ENCODE measurements at regions not wholly inside any gene's neighbourhood (a gene's known extent, or its start where the extent isn't known, plus 50 kb on each side); places are given as distances from the start of the nearest gene placed in this dataset.
"Not testable (repeated sequence)": the region's sequence is repeated elsewhere in the genome, so short reads cannot be mapped to it uniquely, and the experiment has no call there.

DNA sequence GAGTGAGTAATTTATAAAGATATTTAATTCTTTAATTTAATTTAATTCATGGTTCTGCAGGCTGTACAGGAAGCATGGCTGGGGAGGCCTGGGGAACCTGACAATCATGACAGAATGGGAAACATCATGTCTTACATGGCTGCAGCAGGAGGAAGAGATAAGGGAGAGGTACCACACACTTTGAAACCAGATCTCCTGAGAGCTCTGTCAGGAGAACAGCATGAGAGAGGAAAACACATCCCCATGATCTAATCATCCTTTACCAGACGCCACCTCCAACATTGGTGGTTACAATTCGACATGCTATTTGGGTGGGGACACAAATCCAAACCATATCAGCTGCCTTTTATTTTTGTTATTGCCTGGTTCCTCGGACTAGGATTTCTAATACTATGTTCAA, 928.6 kb downstream of the TMEM121 start:
- H3K27ac Mint-ChIP-seq = no peak overlapping the region
- intact Hi-C loops (cut with micrococcal nuclease) = no loop called here
- CTCF ChIA-PET = interaction anchor here (0.7 to 1.1 kb wide), 3 partner anchors 38 to 79 kb away, joined by 3 read pairs; no protein-coding TSS in a partner anchor
- POLR2A ChIA-PET = no interaction called here
- DNase-seq = no peak
- H3K36me3 Mint-ChIP-seq = no peaks in the 10 kb centered on the region
- peaks cover 3% of the 10 kb centered on the region for H3K4me1 Mint-ChIP-seq (ENCODE audit: low read depth)
- no peak overlapping the region for H3K4me3 Mint-ChIP-seq
- H3K9me3 Mint-ChIP-seq = no peaks in the 10 kb centered on the region
- peaks cover 14% of the 10 kb centered on the region for H3K27me3 Mint-ChIP-seq

DNA sequence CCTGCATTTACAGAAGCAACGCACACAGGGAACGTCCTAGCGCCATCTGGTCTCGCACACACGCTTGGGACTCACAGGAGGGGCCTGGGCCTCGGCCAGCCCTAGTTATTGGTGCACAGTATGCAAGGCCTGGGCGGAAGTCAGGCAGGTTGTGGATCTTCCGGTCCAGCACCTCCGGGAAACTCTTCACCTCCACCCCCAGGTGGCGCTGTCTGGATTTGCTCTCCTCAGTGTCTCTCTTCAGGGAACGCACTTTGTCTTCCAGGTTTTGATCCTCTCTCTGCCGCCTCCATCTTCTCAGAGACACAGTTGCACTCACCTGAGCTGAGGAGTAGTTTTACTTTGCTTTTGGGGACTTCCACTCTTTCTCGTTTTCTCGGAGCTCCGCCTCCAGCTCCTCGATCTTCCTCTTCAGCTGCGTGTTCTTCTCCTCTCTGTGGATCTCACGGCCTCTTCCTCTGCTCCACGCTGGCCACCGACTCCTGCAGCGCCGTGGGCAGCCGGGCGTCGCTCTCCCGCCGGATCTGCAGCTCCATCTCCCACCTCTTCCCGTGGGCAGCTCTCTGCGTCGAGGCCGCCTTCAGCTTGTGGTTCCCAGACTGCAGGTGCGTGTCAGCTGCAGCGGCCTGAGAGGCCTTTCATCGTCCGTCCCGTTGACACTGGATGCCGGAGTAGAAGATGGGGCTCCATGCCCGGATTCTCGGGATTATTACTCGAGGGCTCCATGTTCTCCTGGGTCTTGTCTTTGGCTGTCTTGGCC, 933.8 kb downstream of the TMEM121 start:
- intact Hi-C loops (cut with micrococcal nuclease) = loop anchor here (1.0 kb wide), 1 partner anchor 58 kb away; no protein-coding TSS in a partner anchor
- H3K4me1 Mint-ChIP-seq (ENCODE audit: low read depth) = peaks cover 5% of the 10 kb centered on the region
- CTCF ChIA-PET = interaction anchor here (0.6 to 2.9 kb wide), 25 partner anchors 9 to 105 kb away, joined by 3 to 24 read pairs (median 5); no protein-coding TSS in a partner anchor
- DNase-seq = peak; percentile 82
- no peaks in the 10 kb centered on the region for H3K9me3 Mint-ChIP-seq
- no peak overlapping the region for H3K4me3 Mint-ChIP-seq
- H3K27ac Mint-ChIP-seq = peak overlapping the region; percentile 18
- H3K36me3 Mint-ChIP-seq = no peaks in the 10 kb centered on the region
- POLR2A ChIA-PET = no interaction called here
- H3K27me3 Mint-ChIP-seq = peaks cover 12% of the 10 kb centered on the region

DNA sequence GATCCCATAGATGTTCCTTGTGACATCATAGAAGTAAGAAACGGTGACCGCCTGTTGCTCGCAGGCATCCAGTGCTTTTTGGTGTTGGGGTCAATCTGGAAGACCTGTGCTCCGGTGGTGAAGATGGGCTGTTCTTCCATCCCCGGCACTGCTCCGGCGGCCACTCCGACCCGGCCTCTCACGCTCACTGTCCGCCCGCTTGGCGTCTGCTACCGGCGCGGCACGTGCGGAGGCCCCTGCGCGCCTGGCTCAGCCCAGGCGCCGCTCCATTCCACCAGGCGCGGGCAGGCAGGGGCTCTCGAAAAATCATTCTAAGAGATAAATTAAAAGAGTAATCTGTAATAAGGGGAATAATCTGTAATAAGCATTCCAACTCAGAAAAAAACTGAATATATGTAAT, 934.5 kb downstream of the TMEM121 start:
- POLR2A ChIA-PET = no interaction called here
- DNase-seq = no peak
- Mint-ChIP-seq H3K27me3 (peaks cover 8% of the 10 kb centered on the region), H3K4me3 (no peak overlapping the region), H3K27ac (no peak overlapping the region), H3K9me3 (no peaks in the 10 kb centered on the region), H3K4me1 (ENCODE audit: low read depth) (peaks cover 5% of the 10 kb centered on the region), H3K36me3 (no peaks in the 10 kb centered on the region)
- CTCF ChIA-PET = interaction anchor here (0.7 to 2.9 kb wide), 22 partner anchors 9 to 153 kb away, joined by 3 to 24 read pairs (median 5); no protein-coding TSS in a partner anchor
- intact Hi-C loops (cut with micrococcal nuclease) = loop anchor here (1.0 kb wide), 1 partner anchor 57 kb away; no protein-coding TSS in a partner anchor

DNA sequence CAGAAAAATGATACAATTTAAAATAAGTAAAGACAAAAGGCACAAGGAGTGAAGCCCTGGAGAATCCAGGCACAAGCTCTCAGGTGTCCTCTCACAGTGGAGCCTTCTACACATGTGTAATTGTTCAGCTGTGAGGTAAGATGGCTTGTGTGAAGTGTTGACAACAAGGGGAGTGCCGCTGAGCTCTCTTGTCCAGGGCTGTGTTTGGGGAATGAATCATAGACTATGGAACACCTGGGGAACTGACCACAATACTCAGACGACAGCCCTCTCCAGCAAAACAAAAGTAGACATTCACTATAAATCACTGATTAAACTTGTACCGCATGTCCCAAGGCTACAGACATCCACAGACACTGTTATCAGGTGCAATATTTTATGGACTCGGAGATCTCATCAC, 940.1 kb downstream of the TMEM121 start:
- H3K27ac Mint-ChIP-seq; H3K4me3 Mint-ChIP-seq; DNase-seq; H3K27me3 Mint-ChIP-seq; H3K4me1 Mint-ChIP-seq (ENCODE audit: low read depth); H3K36me3 Mint-ChIP-seq; intact Hi-C loops (cut with micrococcal nuclease); H3K9me3 Mint-ChIP-seq; POLR2A ChIA-PET: not testable (repeated sequence)
- CTCF ChIA-PET = interaction anchor here (1.1 to 6.5 kb wide), 4 partner anchors 29 to 326 kb away, joined by 3 to 26 read pairs (median 6); no protein-coding TSS in a partner anchor

DNA sequence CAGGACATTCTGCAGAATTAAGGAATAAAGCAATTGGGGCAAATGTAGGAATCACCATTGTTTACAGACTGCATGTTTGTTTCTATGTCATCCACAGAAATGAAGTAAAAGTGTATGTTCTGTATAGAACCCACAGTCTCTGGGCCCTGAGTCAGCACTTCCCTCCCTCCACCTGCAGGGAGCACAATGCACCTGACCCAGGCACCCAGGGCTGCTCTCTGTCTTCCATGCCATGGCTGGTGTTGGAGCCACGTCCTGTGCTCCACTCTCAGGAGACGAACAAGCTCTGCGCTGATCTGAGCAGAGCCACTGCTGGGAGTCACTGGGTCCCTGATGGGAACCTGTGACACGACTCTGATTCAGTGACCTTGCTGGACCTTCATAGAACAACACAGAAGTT, 942.5 kb downstream of the TMEM121 start:
- H3K4me1 Mint-ChIP-seq (ENCODE audit: low read depth); POLR2A ChIA-PET; intact Hi-C loops (cut with micrococcal nuclease); H3K4me3 Mint-ChIP-seq; H3K36me3 Mint-ChIP-seq; H3K9me3 Mint-ChIP-seq; H3K27ac Mint-ChIP-seq; H3K27me3 Mint-ChIP-seq: not testable (repeated sequence)
- CTCF ChIA-PET = interaction anchor here (0.7 to 6.5 kb wide), 21 partner anchors 9 to 354 kb away, joined by 3 to 26 read pairs (median 5); no protein-coding TSS in a partner anchor
- DNase-seq = peak; percentile 33

DNA sequence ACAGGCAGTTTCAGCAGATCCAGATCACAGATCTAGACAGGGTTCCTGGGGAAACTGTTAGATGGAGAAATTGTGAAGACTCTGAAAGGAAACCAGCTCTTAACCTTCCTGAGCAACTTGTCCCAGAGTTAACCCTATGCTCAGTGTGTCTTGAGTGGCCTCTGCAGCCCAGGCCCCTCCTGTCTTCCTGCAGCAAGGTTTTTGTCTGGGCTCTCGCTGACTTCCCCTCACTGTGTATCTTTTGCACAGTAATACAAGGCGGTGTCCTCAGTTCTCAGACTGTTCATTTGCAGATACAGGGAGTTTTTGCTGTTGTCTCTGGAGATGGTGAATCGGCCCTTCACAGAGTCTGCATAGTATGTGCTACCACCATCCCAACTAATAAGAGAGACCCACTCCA, 943.6 kb downstream of the TMEM121 start:
- POLR2A ChIA-PET = interaction anchor here (1.4 kb wide), 1 partner anchor 41 kb away, joined by 4 read pairs; no protein-coding TSS in a partner anchor

DNA sequence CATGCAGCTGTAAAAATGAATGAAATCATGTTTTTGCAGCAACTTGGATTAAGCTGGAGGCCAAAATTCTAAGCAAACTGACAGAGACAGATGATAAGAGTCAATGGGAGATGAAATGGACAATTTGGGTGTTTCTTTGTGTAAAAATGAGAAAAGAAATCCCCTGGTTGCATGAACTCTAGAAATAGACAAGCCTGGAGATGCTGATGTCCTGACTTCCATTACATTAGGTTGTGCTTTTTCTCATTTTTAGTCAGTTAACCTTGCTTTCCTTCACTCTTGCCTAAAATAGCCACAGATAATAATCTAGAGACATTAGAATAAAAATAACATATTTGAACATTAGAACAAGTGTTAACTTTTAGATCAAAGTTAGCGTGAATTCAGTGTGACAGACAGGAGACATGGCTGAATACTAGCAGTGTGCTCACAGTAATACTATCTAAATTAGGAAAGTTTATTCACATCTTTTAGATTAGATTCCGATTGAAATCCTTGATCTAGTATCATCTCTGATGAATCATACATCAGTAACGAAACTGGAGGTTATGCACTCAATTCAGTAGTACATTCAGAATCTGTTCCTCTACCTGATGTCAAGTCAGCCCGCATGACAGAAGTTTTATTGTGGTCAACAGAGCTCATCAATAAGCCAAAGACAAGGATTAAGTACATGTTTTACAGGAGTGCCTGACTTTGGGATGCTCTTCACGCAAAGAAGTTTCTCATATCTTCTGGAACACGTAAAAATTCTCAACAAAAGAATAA, 948.1 kb downstream of the TMEM121 start:
- peak; percentile 37 for DNase-seq
- peak overlapping the region; percentile 74 for H3K27ac Mint-ChIP-seq
- POLR2A ChIA-PET = interaction anchor here (0.5 to 1.6 kb wide), 6 partner anchors 15 to 79 kb away, joined by 3 to 11 read pairs (median 5); no protein-coding TSS in a partner anchor

More for the DNA sequence above, 943.6 kb downstream of the TMEM121 start:
- CTCF ChIA-PET = interaction anchor here (0.8 to 6.5 kb wide), 13 partner anchors 9 to 329 kb away, joined by 3 to 26 read pairs (median 6); no protein-coding TSS in a partner anchor
- not testable (repeated sequence) for H3K27me3 Mint-ChIP-seq, H3K4me3 Mint-ChIP-seq, DNase-seq, H3K9me3 Mint-ChIP-seq, H3K36me3 Mint-ChIP-seq, H3K27ac Mint-ChIP-seq
- intact Hi-C loops (cut with micrococcal nuclease) = loop anchor here (5.0 kb wide), 1 partner anchor 37 kb away; no protein-coding TSS in a partner anchor
- H3K4me1 Mint-ChIP-seq (ENCODE audit: low read depth) = peaks cover 18% of the 10 kb centered on the region

DNA sequence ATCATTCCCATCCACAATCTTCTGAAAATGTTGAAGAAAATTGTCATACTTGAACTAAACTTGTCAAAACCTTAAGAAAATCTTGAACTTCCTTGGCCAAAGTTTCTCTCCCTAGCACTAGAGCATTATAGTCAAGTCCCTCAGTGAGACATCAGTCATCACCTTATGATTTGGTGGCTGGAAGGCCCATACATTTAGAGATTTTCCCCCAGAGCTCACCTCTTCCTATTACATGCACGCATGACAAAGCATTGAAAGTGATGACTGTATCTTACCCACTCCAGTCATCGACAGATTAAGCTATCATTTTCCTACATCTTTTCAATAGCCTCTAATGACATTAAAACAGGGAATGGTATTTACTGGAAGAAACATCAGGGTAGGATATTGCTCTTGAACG, 948.8 kb downstream of the TMEM121 start:
- peak overlapping the region; percentile 74 for H3K27ac Mint-ChIP-seq
- H3K9me3 Mint-ChIP-seq; H3K27me3 Mint-ChIP-seq; H3K36me3 Mint-ChIP-seq; H3K4me3 Mint-ChIP-seq; intact Hi-C loops (cut with micrococcal nuclease): not testable (repeated sequence)
- DNase-seq = peak; percentile 42
- H3K4me1 Mint-ChIP-seq (ENCODE audit: low read depth) = peaks cover 21% of the 10 kb centered on the region
- POLR2A ChIA-PET = interaction anchor here (1.0 to 1.6 kb wide), 5 partner anchors 14 to 80 kb away, joined by 3 to 11 read pairs (median 7); no protein-coding TSS in a partner anchor
- CTCF ChIA-PET = interaction anchor here (0.9 to 3.7 kb wide), 14 partner anchors 10 to 143 kb away, joined by 3 to 28 read pairs (median 4); no protein-coding TSS in a partner anchor

More for the DNA sequence above, 948.1 kb downstream of the TMEM121 start:
- H3K36me3 Mint-ChIP-seq, H3K9me3 Mint-ChIP-seq, H3K4me3 Mint-ChIP-seq, H3K27me3 Mint-ChIP-seq: not testable (repeated sequence)
- peaks cover 27% of the 10 kb centered on the region for H3K4me1 Mint-ChIP-seq (ENCODE audit: low read depth)
- CTCF ChIA-PET = interaction anchor here (1.1 to 3.7 kb wide), 14 partner anchors 9 to 143 kb away, joined by 3 to 28 read pairs (median 4); no protein-coding TSS in a partner anchor
- intact Hi-C loops (cut with micrococcal nuclease) = loop anchor here (5.0 kb wide), 1 partner anchor 33 kb away; no protein-coding TSS in a partner anchor

DNA sequence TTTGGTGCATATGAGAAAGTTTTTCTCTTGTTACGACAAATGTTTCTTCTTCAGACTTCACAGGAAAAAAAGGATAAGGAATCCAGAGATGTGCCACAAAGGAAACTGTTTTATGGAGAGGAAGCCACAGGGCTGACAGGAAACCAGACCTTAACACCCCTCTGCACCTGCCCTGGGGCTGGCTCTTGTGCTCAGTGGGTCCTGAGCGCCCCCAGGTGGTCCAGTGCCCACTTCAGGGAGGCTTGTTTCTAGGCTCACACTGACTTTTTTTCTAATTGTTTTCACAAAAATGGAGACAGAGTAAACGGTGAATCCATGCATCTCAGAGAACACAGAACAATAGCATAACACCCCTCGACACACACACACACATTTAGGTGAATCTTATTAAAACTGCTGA, 951.2 kb downstream of the TMEM121 start:
- H3K9me3 Mint-ChIP-seq; H3K27me3 Mint-ChIP-seq; H3K36me3 Mint-ChIP-seq; H3K27ac Mint-ChIP-seq; POLR2A ChIA-PET; DNase-seq; H3K4me3 Mint-ChIP-seq; intact Hi-C loops (cut with micrococcal nuclease): not testable (repeated sequence)
- CTCF ChIA-PET = interaction anchor here (0.7 to 1.9 kb wide), 10 partner anchors 10 to 60 kb away, joined by 3 to 12 read pairs (median 4); no protein-coding TSS in a partner anchor
- peaks cover 21% of the 10 kb centered on the region for H3K4me1 Mint-ChIP-seq (ENCODE audit: low read depth)

DNA sequence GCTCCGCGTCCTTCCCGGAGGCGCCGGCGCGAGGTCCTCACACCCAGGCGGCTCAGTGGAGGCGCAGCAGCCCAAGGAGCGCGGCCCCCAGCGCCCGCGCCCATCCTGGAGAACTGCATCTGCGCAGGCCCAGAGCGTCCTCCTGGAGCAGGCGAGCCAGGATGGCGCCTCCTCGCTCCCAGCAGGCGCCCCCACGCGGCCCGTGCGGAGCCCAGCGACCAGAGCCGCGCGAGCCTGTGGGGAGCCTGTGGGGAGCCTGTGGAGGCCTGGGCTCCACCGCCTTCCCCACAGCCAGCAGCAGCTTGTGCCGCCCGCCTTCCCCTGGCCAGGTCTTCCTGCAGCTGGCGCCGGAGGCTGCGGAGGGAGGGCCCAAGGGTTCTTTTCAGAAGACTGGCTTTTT, 953.9 kb downstream of the TMEM121 start:
- intact Hi-C loops (cut with micrococcal nuclease); H3K27ac Mint-ChIP-seq; H3K27me3 Mint-ChIP-seq; CTCF ChIA-PET; POLR2A ChIA-PET; H3K9me3 Mint-ChIP-seq; H3K4me1 Mint-ChIP-seq (ENCODE audit: low read depth); DNase-seq; H3K4me3 Mint-ChIP-seq; H3K36me3 Mint-ChIP-seq: not testable (repeated sequence)

DNA sequence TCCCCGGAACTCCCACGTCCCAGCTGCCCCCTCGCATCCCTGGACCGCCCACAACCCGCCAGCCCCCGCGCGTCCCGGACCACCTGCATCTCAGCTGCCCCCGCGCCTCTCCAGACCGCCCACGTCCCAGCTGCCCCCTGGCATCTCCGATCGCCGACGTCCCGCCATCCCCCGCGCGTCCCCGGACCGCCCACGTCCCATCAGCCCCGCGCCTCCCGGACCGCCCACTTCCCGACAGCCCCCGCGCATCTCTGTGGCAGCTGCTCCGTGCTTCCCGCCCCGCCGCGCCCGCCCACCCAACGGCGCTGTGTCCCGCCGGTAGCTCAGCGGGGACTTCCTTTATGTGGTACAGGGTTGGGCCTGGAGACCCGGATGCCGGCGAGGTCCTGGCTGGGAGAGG, 955.8 kb downstream of the TMEM121 start:
- H3K4me1 Mint-ChIP-seq (ENCODE audit: low read depth); intact Hi-C loops (cut with micrococcal nuclease); CTCF ChIA-PET; H3K9me3 Mint-ChIP-seq; H3K36me3 Mint-ChIP-seq; H3K27ac Mint-ChIP-seq; H3K4me3 Mint-ChIP-seq; H3K27me3 Mint-ChIP-seq; POLR2A ChIA-PET; DNase-seq: not testable (repeated sequence)

DNA sequence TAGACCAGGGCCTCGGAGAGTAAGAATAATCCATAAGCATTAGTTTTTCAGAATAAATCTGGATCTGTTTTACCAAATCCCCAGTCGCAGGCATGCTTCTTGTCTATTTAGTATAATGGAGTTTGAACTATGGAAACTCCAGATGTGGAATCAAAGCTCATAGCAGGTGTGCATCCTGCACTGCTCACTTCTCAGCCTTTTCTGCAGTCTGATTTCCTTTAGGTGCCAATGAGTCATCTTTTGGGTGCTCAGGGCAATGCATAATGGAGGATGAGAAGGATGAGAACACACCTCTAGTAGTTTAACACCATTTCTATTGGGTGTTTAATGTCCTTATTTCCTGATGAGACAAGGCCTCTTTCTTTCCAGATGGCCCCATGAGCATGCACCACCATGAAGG, 961.2 kb downstream of the TMEM121 start:
- DNase-seq = no peak
- Mint-ChIP-seq H3K4me3 (no peak overlapping the region), H3K4me1 (ENCODE audit: low read depth) (peaks cover 13% of the 10 kb centered on the region), H3K27me3 (no peaks in the 10 kb centered on the region), H3K9me3 (no peaks in the 10 kb centered on the region), H3K36me3 (no peaks in the 10 kb centered on the region), H3K27ac (no peak overlapping the region)
- ChIA-PET CTCF (interaction anchor here (0.7 to 8.5 kb wide), 12 partner anchors 9 to 179 kb away, joined by 3 to 59 read pairs (median 6); no protein-coding TSS in a partner anchor), POLR2A (interaction anchor here (3.3 kb wide), 1 partner anchor 19 kb away, joined by 13 read pairs; no protein-coding TSS in a partner anchor)
- intact Hi-C loops (cut with micrococcal nuclease) = no loop called here

All from activated CD4-positive, alpha-beta memory T cell treated with anti-CD3 and anti-CD28 coated beads for 36 hours (primary cell).